Astrocyte of the hippocampus (primary cell): ENCODE measurements at regions not wholly inside any gene's neighbourhood (a gene's known extent, or its start where the extent isn't known, plus 50 kb on each side); places are given as distances from the start of the nearest gene placed in this dataset.
"Not testable (repeated sequence)": the region's sequence is repeated elsewhere in the genome, so short reads cannot be mapped to it uniquely, and the experiment has no call there.

Experiments
- DNase-seq: peaks from one replicate; pipeline ENCODE4 v3.0.0; 2011; ENCODE audit warnings: low read depth, low spot score

GRCh38 chr18:24624421-24624820 is 164.0 kb downstream of the HRH4 start:
- not testable (repeated sequence) for DNase-seq

- no peak for DNase-seq
Measured at GRCh38 chr18:24627644-24628315, 167.3 kb downstream of the HRH4 start.

DNA sequence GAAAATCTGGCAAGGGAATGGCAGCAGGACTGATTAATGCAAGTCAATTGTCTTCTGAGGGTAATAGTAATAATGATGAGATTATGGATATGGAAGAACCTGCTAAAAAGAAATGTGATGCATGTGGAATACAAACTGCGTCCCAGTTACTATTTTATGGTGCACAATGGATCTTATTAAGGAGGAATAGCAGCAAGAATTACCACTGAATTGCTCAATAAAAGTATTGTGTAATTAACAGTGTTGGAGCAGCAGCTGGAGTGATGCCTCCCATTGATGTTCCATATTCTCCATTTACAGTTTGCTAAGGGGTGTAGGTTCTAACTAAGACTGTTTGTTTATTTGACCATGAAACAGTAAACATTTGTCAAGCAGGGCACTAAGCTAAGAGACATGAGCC is 167.9 kb downstream of the HRH4 start:
- no peak for DNase-seq

DNA sequence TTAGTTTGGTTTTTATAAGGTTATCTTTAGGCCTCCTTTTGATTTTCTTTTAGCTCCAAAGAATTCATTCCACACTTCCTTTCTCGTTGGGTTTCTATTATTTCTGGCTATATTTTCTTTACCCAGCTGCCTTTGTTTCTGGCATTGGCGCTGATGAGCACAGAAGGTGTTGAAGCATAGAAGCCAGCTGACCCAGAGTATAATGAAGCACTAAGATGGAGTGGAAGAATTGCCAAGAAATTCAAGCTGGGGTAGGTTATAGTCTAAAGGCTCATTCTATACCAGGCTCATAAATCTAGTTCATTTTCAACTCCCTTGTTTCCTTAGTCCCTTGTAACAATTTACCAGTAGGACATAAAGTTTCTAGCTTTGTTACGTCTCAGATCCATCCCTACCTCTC is 169.5 kb downstream of the HRH4 start:
- DNase-seq, result no peak

DNA sequence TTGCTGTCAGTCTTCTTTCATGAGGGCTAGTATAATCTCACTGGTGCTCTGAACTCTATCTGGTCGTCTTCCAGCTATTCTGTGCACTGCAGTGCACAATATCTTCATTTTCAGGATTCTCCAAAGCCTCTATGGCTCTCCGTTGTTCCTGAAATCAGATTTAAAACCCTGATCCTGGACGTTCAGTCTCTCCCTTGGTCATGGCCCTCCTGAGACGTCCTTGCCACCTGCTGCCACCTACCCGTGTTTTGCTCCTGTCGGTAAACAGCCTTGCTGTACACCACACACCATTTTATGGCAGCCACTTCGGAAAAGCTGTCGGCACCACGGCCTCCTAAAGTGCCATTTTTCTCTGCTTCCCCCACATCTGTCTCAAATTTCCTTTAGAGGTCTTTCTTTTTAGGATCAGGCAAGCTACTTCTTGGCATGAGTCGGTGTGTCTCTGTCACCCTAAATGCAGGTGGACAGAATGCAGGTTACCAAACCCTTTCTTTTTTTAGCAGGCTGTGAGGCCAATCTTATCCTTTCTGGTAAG is 170.0 kb downstream of the HRH4 start:
- no peak for DNase-seq

DNA sequence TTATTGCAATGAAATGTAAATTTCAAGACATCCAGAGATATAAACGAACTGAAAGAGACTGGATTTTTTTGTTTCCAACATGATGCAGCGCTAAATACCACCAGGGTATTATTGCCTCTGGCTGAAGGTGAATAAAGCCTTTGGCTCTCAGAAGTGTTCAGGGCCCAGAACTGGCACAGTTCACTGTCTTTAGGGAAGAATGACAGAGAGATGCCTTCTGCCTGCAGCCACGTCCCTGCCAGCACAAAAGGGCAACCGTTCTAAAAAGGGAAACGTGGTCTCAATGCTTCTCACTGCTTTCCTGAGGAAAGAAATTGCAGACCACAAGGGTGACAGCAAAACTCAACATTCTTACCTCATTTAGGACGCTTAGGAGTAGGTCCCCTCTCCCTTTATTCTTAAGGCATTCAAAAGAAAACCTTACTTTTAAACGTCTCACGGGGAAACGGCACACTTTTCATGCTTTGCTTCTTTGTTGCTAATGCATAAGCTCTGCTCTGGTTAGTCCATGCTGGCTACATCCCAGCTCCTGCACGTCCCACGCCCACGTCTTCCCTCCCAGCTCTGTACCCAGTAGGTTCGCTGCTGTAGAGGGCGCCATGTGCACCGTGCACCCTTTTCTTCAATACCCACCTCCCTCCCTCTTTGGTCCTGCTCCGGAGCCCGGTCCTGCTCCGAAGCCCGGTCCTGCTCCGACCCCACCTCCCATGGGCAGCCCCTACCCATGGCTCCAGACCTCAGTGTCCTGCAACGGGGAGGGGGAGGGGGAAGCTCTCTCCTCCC is 171.0 kb downstream of the HRH4 start:
- DNase-seq, result peak; percentile 4

GRCh38 chr18:24632158-24632988 is 171.9 kb downstream of the HRH4 start:
- DNase-seq, result no peak

DNA sequence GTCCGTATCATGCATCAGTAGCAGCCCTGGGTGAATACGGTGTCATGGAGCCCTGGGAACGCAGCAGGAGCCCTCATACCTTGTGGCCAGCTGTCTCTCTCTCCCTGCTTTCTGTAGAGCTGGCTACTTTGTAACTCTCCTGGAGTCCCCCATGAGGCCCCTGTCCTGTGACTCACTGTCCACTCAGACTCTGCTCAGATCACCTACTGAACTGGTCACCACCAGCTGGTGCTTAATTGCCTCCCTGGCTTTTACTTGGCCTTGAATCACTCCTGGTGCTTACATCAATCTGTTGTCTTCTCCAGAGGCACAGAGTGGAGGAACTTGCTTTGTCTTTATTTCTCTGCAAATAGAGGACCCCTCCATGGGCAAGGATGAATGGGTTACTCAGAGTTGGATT is 172.7 kb downstream of the HRH4 start:
- peak; percentile 5 for DNase-seq

- DNase-seq, result no peak
Measured at GRCh38 chr18:24649571-24649970, 189.1 kb downstream of the HRH4 start.

GRCh38 chr18:24651434-24651833 is 191.0 kb downstream of the HRH4 start:
- no peak for DNase-seq

DNA sequence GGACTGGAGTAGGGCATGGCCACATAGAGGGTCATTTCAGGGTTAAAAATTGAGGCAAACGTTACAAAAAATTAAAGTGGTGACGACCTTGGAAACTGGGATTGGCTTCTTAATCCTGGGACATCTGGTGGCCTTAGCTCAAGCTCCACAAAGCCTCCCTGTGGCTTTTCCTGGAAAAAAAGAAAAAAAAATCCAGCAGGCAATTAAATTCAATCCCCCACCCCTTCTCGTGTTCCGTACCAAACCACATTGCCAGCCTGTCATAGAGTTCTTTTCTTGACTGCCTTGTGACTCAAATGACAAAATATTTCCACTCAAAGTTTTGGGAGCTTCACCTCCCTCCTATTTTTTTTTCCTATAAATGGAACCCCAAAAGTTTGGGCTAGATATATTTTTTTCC is 195.6 kb downstream of the HRH4 start:
- no peak for DNase-seq

- DNase-seq, result peak; percentile 5
Measured at GRCh38 chr18:24656551-24657443, 196.4 kb downstream of the HRH4 start.

DNA sequence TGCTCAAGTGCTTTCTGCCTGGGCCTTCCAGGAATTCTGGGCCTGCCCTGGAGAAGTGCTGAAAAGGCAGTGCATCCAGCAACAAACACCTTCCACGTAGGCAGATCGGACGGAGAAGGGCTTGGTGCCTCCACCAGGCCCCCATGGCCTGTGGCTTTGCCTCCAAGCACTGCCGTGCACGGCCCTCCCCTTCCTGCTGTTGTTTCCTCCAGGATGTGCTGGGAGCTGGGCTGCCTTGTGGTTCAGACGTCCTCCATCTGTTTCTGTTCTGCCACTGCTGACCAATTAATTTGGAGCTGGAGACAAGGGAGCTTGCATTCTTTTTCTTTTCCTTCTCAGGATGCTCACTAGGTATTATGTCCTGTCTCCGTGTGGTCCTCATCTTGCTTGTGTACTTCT is 197.0 kb downstream of the HRH4 start:
- no peak for DNase-seq

GRCh38 chr18:24658302-24658701 is 197.9 kb downstream of the HRH4 start:
- DNase-seq, result no peak

DNA sequence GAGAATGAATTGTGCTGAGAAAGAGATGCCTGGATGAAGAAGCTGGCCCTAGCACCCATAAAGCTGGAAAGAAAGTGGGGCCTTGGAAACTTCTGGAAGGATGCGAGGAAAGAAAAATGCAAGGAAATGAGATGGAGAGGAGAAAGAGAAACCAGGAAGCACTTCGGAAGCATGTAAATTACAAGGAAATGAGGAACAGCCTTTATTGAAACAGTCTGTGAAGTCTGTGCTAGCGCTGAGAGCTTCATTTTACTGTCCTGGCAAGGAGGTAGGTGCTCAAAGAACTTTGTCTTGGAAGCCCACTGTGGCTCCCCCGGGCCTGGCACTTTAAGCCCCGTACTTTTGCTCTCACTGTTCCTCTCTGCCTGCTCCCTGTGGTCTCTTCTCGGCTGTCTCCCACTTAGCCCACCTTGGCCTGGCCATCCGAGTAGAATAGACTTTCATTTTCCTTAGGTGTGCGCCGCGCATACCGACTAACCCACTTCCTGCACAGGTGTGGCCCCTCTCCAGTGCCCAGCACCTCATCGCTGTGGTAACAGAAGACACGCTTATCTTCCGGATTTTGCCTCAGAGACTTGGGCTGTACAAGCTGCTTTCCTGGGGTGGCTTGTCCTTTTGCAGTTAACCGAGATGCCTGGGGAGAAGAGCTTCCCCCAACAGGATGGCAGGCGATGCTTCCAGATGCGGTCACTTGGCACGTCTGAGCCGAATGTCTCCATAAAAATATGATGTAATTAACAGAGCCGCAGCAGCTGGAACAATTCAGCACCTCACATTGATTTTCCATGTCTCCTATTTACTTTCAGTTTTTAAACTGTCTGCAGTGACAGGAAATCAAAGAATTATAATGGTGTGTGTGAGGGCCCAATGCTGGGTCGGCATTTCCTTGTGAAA is 199.6 kb downstream of the HRH4 start:
- no peak for DNase-seq

GRCh38 chr18:24660956-24661355 is 200.5 kb downstream of the HRH4 start:
- no peak for DNase-seq

GRCh38 chr18:24662412-24662821 is 202.0 kb downstream of the HRH4 start:
- no peak for DNase-seq

DNA sequence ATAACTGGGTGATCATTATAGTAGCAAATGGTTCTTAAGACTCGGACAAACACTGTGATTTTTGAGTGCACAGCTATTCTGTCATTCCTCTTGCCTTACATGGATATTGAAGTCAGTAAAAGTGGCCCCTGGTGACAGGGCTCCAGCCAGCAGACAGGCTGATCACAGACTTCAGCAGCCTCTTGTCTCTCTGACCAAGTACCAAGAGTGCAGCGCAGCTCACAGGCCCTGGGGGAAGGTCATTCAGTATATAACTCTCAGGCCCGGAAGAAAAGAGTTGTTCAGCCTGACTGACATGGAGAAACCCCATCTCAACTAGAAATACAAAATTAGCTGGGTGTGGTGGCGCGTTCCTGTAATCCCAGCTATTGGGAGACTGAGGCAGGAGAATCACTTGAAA is 202.6 kb downstream of the HRH4 start:
- DNase-seq, result no peak

DNA sequence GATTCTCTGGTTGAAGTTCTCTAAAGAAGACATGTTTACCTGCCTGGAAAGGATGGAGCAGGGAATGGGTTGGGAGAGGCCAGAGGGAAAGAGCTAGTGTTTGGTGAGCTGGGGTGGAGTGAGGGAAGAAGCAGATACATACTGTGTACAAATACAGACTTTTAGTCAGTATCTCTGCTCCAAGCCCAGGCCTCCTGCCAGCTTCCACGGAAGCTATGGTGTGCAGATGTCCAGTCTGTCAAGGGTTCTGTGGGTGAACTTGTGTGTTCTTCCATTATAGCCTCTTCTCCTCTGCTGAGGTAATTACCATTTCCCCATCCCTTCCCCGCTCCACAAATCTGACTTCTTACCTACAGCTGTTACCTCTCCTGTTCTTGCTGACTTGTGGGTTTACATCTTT is 208.6 kb downstream of the HRH4 start:
- no peak for DNase-seq

DNA sequence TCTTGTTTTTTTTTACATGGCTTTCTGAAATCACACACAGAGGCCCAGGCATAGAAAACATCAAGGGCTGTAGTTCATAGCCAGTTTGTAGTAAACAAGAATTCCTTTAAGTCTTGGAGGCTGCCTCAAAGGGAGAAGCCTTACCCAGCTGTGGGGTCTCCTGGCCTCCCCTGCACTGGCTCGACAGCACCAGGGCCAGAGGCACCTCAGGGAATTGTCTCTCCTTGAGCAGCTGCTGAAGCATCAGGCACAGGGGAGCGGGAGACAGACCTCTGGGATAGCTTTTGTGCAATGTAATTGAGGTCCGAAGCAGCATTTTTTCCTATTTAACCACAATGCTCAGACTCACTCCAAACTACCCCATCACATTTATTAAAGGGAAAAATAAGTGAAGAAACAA is 209.1 kb downstream of the HRH4 start:
- no peak for DNase-seq
